H9 (cell line): ENCODE measurements at regions not wholly inside any gene's neighbourhood (a gene's known extent, or its start where the extent isn't known, plus 50 kb on each side); places are given as distances from the start of the nearest gene placed in this dataset.

Source experiments
- DNase-seq: peaks from one replicate; pipeline ENCODE4 v3.0.0-alpha.2; 2017
- H2AFZ ChIP-seq: one replicate; pipeline ENCODE4 v1.6.1; 2013; ENCODE audit warnings: mild to moderate bottlenecking, low read length, control low read depth, moderate library complexity
- H2AK5ac ChIP-seq: 2 replicates; pipeline ENCODE4 v1.6.1; 2013; ENCODE audit warnings: low read length, control low read depth, mixed read lengths; ENCODE audit not compliant: insufficient read length
- H2BK120ac ChIP-seq: one replicate; pipeline ENCODE4 v1.6.1; 2013; ENCODE audit warnings: low read depth, mild to moderate bottlenecking, low read length, control low read depth, inconsistent platforms; ENCODE audit not compliant: poor library complexity, severe bottlenecking
- H2BK12ac ChIP-seq: 2 replicates; pipeline ENCODE4 v1.6.1; 2013; ENCODE audit warnings: low read length, control low read depth, mixed read lengths, low read depth; ENCODE audit not compliant: insufficient read length
- H2BK15ac ChIP-seq: 2 replicates; pipeline ENCODE4 v1.6.1; 2013; ENCODE audit warnings: low read depth, low read length, control low read depth
- H2BK20ac ChIP-seq: one replicate; pipeline ENCODE4 v1.6.1; 2013; ENCODE audit warnings: low read depth, mild to moderate bottlenecking, low read length, control low read depth, inconsistent platforms; ENCODE audit not compliant: poor library complexity, severe bottlenecking
- H2BK5ac ChIP-seq: 2 replicates; pipeline ENCODE4 v1.6.1; 2013; ENCODE audit warnings: low read length, control low read depth, mixed read lengths; ENCODE audit not compliant: insufficient read length
- H3K14ac ChIP-seq: 2 replicates; pipeline ENCODE4 v1.6.1; 2013; ENCODE audit warnings: low read length, control low read depth; ENCODE audit not compliant: insufficient read depth
- H3K18ac ChIP-seq: 2 replicates; pipeline ENCODE4 v1.6.1; 2013; ENCODE audit warnings: low read depth, mild to moderate bottlenecking, mixed read lengths, low read length, control low read depth; ENCODE audit not compliant: insufficient read length
- H3K23ac ChIP-seq: 2 replicates; pipeline ENCODE4 v1.6.1; 2013; ENCODE audit warnings: low read length, control low read depth, mixed read lengths, low read depth; ENCODE audit not compliant: insufficient read length
- H3K23me2 ChIP-seq: 2 replicates; pipeline ENCODE4 v1.6.1; 2013; ENCODE audit warnings: low read depth, mild to moderate bottlenecking, mixed read lengths, low read length, control low read depth; ENCODE audit not compliant: insufficient read length, poor library complexity, severe bottlenecking
- H3K27ac ChIP-seq: 2 replicates; pipeline ENCODE4 v1.5.1; 2013; ENCODE audit warnings: low read length, control low read depth, mixed read lengths, low read depth; ENCODE audit not compliant: insufficient read length
- H3K27me3 ChIP-seq: 2 replicates; pipeline ENCODE4 v1.6.1; 2013; ENCODE audit warnings: low read length, control low read depth, inconsistent platforms; ENCODE audit not compliant: insufficient read depth
- H3K4ac ChIP-seq: 2 replicates; pipeline ENCODE4 v1.6.1; 2013; ENCODE audit warnings: low read depth, mild to moderate bottlenecking, control low read depth, inconsistent platforms, low read length, moderate library complexity
- H3K4me1 ChIP-seq: 2 replicates; pipeline ENCODE4 v1.6.1; 2013; ENCODE audit warnings: low read length, control low read depth, inconsistent platforms; ENCODE audit not compliant: insufficient read depth
- H3K4me2 ChIP-seq: 2 replicates; pipeline ENCODE4 v1.6.1; 2013; ENCODE audit warnings: low read length, control low read depth, mixed read lengths; ENCODE audit not compliant: insufficient read length, insufficient read depth
- H3K56ac ChIP-seq: 2 replicates; pipeline ENCODE4 v1.6.1; 2013; ENCODE audit warnings: low read depth, mild to moderate bottlenecking, mixed read lengths, low read length, control low read depth; ENCODE audit not compliant: insufficient read length
- H3K79me1 ChIP-seq: 2 replicates; pipeline ENCODE4 v1.6.1; 2013; ENCODE audit warnings: low read depth, mild to moderate bottlenecking, moderate library complexity, low read length, control low read depth, inconsistent platforms; ENCODE audit not compliant: insufficient read depth, poor library complexity, severe bottlenecking
- H3K79me2 ChIP-seq: 2 replicates; pipeline ENCODE4 v1.6.1; 2013; ENCODE audit warnings: low read length, control low read depth, inconsistent platforms; ENCODE audit not compliant: insufficient read depth
- H3K9ac ChIP-seq: 2 replicates; pipeline ENCODE4 v1.6.1; 2013; ENCODE audit warnings: low read length, control low read depth, mixed read lengths; ENCODE audit not compliant: insufficient read length; ENCODE audit errors: extremely low read depth
- H3K9me3 ChIP-seq: one replicate; pipeline ENCODE4 v1.6.1; 2013; ENCODE audit warnings: low read depth, low read length, inconsistent platforms; ENCODE audit not compliant: control insufficient read depth
- H3T11ph ChIP-seq: one replicate; pipeline ENCODE4 v1.6.1; 2013; ENCODE audit warnings: mild to moderate bottlenecking, low read length, control low read depth, inconsistent platforms
- H4K20me1 ChIP-seq: one replicate; pipeline ENCODE4 v1.6.1; 2013; ENCODE audit not compliant: control insufficient read depth, insufficient read length, insufficient read depth
- H4K5ac ChIP-seq: 2 replicates; pipeline ENCODE4 v1.6.1; 2013; ENCODE audit warnings: low read depth, mild to moderate bottlenecking, mixed read lengths, low read length, control low read depth; ENCODE audit not compliant: insufficient read length
- H4K8ac ChIP-seq: replicated peaks from 2 replicates; pipeline ENCODE4 v1.6.1; 2013; ENCODE audit warnings: low read length, control low read depth, mixed read lengths, low read depth; ENCODE audit not compliant: insufficient read length
- H4K91ac ChIP-seq: 2 replicates; pipeline ENCODE4 v1.6.1; 2013; ENCODE audit warnings: low read depth, mild to moderate bottlenecking, moderate library complexity, mixed read lengths, low read length, control low read depth; ENCODE audit not compliant: insufficient read length
- H3K27ac Mint-ChIP-seq, 3 experiments: 2 replicates in 2 of 3; 3 replicates in 1 of 3; pipeline ENCODE4 v1.8.0; 2020 to 2021; ENCODE audit warnings: mixed read lengths in 3 of 3, mild to moderate bottlenecking in 1 of 3, moderate library complexity in 1 of 3
- H3K27me3 Mint-ChIP-seq: 2 replicates; pipeline ENCODE4 v1.8.0; 2021; ENCODE audit warnings: low read depth, mild to moderate bottlenecking, moderate library complexity, mixed read lengths
- H3K36me3 Mint-ChIP-seq, 3 experiments: 2 replicates in 2 of 3; 3 replicates in 1 of 3; pipeline ENCODE4 v1.8.0; 2020 to 2021; ENCODE audit warnings: low read depth in 3 of 3, mixed read lengths in 3 of 3; ENCODE audit not compliant: insufficient read depth in 1 of 3
- H3K4me1 Mint-ChIP-seq, 2 experiments: 2 replicates each; pipeline ENCODE4 v1.8.0; 2020; ENCODE audit warnings: mixed read lengths in 2 of 2
- H3K4me3 Mint-ChIP-seq, 2 experiments: 2 replicates in 1 of 2; 3 replicates in 1 of 2; pipeline ENCODE4 v1.8.0; 2020 to 2021; ENCODE audit warnings: mild to moderate bottlenecking in 2 of 2, mixed read lengths in 2 of 2, moderate library complexity in 1 of 2
- H3K9me3 Mint-ChIP-seq, 2 experiments: 2 replicates in 1 of 2; 3 replicates in 1 of 2; pipeline ENCODE4 v1.8.0; 2020; ENCODE audit warnings: mild to moderate bottlenecking in 2 of 2, mixed read lengths in 2 of 2, moderate library complexity in 1 of 2
- CTCF ChIP-seq: fragments of 200-600 bp; sonication (generic); conservative IDR thresholded peaks from 3 replicates; pipeline ENCODE4 v1.8.0; 2021; ENCODE audit warnings: antibody characterized with exemption, mild to moderate bottlenecking
- WGBS: extraction: QIAGEN DNeasy Blood & Tissue Kit; methylation state at CpG from one replicate; pipeline ENCODE4 v1.1.7; 2013; ENCODE audit warnings: missing lambda C conversion rate, low lambda C conversion rate, mixed read lengths; ENCODE audit not compliant: insufficient read length; ENCODE audit errors: extremely low coverage; 5-methylcytosine and 5-hydroxymethylcytosine counted together

- no peak overlapping the region for H3K18ac ChIP-seq
- no peak overlapping the region for H2BK12ac ChIP-seq
- no peak overlapping the region for H2BK120ac ChIP-seq
- no peaks in the 10 kb centered on the region for H3K9me3 Mint-ChIP-seq
- no peak overlapping the region for H2AK5ac ChIP-seq
- H3K9me3 ChIP-seq, result no peaks in the 10 kb centered on the region
- no peak overlapping the region for H2BK5ac ChIP-seq
- no peak overlapping the region for H2BK15ac ChIP-seq
- H4K5ac ChIP-seq, result no peak overlapping the region
- H3K79me2 ChIP-seq, result no peaks in the 10 kb centered on the region
- H3K27ac ChIP-seq, result no peak overlapping the region
- no peaks in the 10 kb centered on the region for H3K27me3 ChIP-seq
- no peak overlapping the region for H3T11ph ChIP-seq
- H3K27me3 Mint-ChIP-seq, result no peaks in the 10 kb centered on the region
- H4K8ac ChIP-seq, result no peak overlapping the region
- peak overlapping the region in 2 of 3 experiments; percentile 72 to 81; a peak in 1 of 7 replicates for H3K27ac Mint-ChIP-seq
- no peaks in the 10 kb centered on the region for H3K23me2 ChIP-seq
- H3K79me1 ChIP-seq, result no peaks in the 10 kb centered on the region
- H3K4ac ChIP-seq, result no peak overlapping the region
- H3K9ac ChIP-seq, result no peak overlapping the region
- no peak overlapping the region for H4K91ac ChIP-seq
- no peaks in the 10 kb centered on the region for H4K20me1 ChIP-seq
- peaks cover 8 to 16% of the 10 kb centered on the region in 2 experiments for H3K4me1 Mint-ChIP-seq
- WGBS, result no CpG with 5 or more reads among the region's 2 CpGs
- H3K4me3 Mint-ChIP-seq, result no peak overlapping the region
- no peak overlapping the region for H2AFZ ChIP-seq
- no peak overlapping the region for H3K14ac ChIP-seq
- no peak overlapping the region for H3K4me2 ChIP-seq
- DNase-seq, result no peak
- H3K4me1 ChIP-seq, result no peaks in the 10 kb centered on the region
- no peak for TF ChIP-seq CTCF
- H3K56ac ChIP-seq, result no peak overlapping the region
- no peak overlapping the region for H3K23ac ChIP-seq
- no peak overlapping the region for H2BK20ac ChIP-seq
- H3K36me3 Mint-ChIP-seq, result no peaks in the 10 kb centered on the region
These were observed 487.0 kb upstream of the FANCL start for GRCh38 chr2:58727981-58728656.
